WI38 (cell line): ENCODE measurements at regions not wholly inside any gene's neighbourhood (a gene's known extent, or its start where the extent isn't known, plus 50 kb on each side); places are given as distances from the start of the nearest gene placed in this dataset.

Experiments
- H3K4me3 ChIP-seq: 2 replicates; pipeline ENCODE4 v1.5.1; 2011; ENCODE audit warnings: low read depth, mild to moderate bottlenecking, control low read depth, low read length
- TF ChIP-seq, protein P1 (sequence below): IDR thresholded peaks from 2 replicates; pipeline ENCODE4 v1.5.1; 2012; ENCODE audit warnings: low read depth, mild to moderate bottlenecking, control low read depth, low read length

DNA sequence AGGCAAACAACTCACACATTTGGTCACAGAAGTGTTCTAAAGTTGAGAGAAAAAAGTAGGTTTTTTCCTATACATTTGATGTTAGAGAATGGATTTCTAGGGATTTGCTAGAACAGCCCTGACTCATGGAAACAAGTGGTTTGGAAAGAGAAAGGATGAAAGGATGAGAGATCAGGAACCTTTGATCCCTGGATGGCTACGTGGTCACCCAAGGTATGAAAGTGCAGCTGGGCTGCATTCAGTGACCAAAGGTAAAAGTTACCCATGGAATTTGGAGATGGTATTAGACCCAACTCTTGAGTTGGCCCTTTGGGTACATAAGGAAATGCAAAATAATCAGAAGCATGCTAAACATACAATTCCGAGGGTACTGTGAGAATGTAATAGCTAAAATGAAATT lies 61.3 kb upstream of the SPIN1 start:
- TF ChIP-seq, protein P1, sequence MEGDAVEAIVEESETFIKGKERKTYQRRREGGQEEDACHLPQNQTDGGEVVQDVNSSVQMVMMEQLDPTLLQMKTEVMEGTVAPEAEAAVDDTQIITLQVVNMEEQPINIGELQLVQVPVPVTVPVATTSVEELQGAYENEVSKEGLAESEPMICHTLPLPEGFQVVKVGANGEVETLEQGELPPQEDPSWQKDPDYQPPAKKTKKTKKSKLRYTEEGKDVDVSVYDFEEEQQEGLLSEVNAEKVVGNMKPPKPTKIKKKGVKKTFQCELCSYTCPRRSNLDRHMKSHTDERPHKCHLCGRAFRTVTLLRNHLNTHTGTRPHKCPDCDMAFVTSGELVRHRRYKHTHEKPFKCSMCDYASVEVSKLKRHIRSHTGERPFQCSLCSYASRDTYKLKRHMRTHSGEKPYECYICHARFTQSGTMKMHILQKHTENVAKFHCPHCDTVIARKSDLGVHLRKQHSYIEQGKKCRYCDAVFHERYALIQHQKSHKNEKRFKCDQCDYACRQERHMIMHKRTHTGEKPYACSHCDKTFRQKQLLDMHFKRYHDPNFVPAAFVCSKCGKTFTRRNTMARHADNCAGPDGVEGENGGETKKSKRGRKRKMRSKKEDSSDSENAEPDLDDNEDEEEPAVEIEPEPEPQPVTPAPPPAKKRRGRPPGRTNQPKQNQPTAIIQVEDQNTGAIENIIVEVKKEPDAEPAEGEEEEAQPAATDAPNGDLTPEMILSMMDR: no peak
- H3K4me3 ChIP-seq: no peak overlapping the region

DNA sequence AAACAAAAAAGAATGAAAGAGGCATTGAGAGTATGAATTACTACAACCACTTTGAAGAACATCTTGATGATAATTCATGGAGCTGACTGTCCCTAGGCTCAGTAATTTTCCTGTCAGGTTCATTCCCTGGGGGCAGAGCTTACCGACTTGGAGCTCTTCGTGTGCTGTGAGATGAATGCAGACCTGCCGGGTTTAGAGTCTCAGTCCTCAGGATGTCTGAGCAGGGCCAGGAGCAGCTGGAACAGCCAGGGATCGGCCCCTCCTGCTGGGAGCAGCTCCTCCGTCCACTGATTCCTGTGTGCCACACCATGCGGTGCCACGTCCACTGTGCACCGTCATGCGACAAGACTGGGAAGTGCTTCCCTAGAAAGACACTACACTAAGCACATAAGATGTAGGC lies 62.2 kb upstream of the SPIN1 start:
- TF ChIP-seq, protein P1: no peak
- H3K4me3 ChIP-seq: no peak overlapping the region

GRCh38 chr9:88322906-88323566 lies 65.2 kb upstream of the SPIN1 start:
- TF ChIP-seq, protein P1: no peak
- no peak overlapping the region for H3K4me3 ChIP-seq

- TF ChIP-seq, protein P1: no peak
- H3K4me3 ChIP-seq: no peak overlapping the region
These were observed 66.5 kb upstream of the SPIN1 start for GRCh38 chr9:88321764-88322163.

GRCh38 chr9:88320748-88321415 lies 67.4 kb upstream of the SPIN1 start:
- TF ChIP-seq, protein P1: no peak
- no peak overlapping the region for H3K4me3 ChIP-seq

GRCh38 chr9:88319936-88320747 lies 68.1 kb upstream of the SPIN1 start:
- TF ChIP-seq, protein P1: no peak
- no peak overlapping the region for H3K4me3 ChIP-seq
